HCT116 (cell line): ENCODE measurements at regions not wholly inside any gene's neighbourhood (a gene's known extent, or its start where the extent isn't known, plus 50 kb on each side); places are given as distances from the start of the nearest gene placed in this dataset.

Source experiments
- ATAC-seq: fragments of 200-7000 bp; cut with Tn5 transposase; 2 replicates; pipeline ENCODE4 v1.9.1; 2020; ENCODE audit warnings: mild to moderate bottlenecking, moderate library complexity
- BruUV-seq: library from RNA; stranded (reverse); fragments of 400-500 nt; replicated peaks from 2 replicates; lab custom pipeline; 2021; lab: Mats Ljungman, UMichigan
- CTCF ChIA-PET: fragments of 300-600 bp; sonication (Branson Sonifier 250); formaldehyde crosslinking; loops from one replicate; lab custom pipeline; 2021; ENCODE audit warnings: antibody characterized with exemption; lab: Charles Lee
- POLR2A ChIA-PET: fragments of 300-600, 350-600 bp; sonication (Branson Sonifier 250); formaldehyde crosslinking; loops from one replicate; lab custom pipeline; 2021; ENCODE audit warnings: antibody characterized with exemption; lab: Charles Lee
- RAD21 ChIA-PET, 2 experiments: fragments of 300-600 bp; sonication (Branson Sonifier 250); formaldehyde crosslinking; loops; one replicate each; lab custom pipeline; 2023; ENCODE audit warnings: low total read pairs in 2 of 2; ENCODE audit not compliant: uncharacterized antibody in 2 of 2, unreplicated experiment in 2 of 2, low non-redundant PET in 1 of 2; lab: Charles Lee
- DNase-seq: peaks from one replicate; pipeline ENCODE4 v3.0.0-alpha.2; 2010; ENCODE audit warnings: low read depth, low spot score
- H2AFZ ChIP-seq: fragments of 200-600 bp; shearing (Covaris generic), sonication (generic); 2 replicates; pipeline ENCODE4 v1.6.1; 2017; ENCODE audit warnings: low read depth, mixed run types, mixed read lengths, antibody characterized with exemption, low read length; ENCODE audit not compliant: poor library complexity, severe bottlenecking
- H3K27ac ChIP-seq: 2 replicates; pipeline ENCODE4 v1.5.1; 2012; ENCODE audit warnings: low read depth, low read length
- H3K27me3 ChIP-seq: fragments of 200-600 bp; sonication (generic); 2 replicates; pipeline ENCODE4 v1.6.1; 2016; ENCODE audit warnings: mixed run types, low read length, mixed read lengths; ENCODE audit not compliant: insufficient read depth
- H3K36me3 ChIP-seq, 2 experiments: fragments of 200-500 bp in 1 of 2; fragments of 200-600 bp in 1 of 2; sonication (Bioruptor generic) in 1 of 2; sonication (generic) in 1 of 2; 2 replicates each; pipeline versions ENCODE4 v1.5.1 to v1.6.1; 2014 to 2016; ENCODE audit warnings: low read length in 2 of 2, inconsistent platforms in 1 of 2, mixed read lengths in 1 of 2, mixed run types in 1 of 2; ENCODE audit not compliant: insufficient read depth in 2 of 2, control insufficient read depth in 1 of 2
- H3K4me1 ChIP-seq, 2 experiments: fragments of 200-600 bp in 1 of 2; sonication (generic) in 1 of 2; 2 replicates each; pipeline versions ENCODE4 v1.5.1 to v1.6.1; 2012 to 2017; ENCODE audit warnings: low read length in 2 of 2, inconsistent platforms in 1 of 2, mild to moderate bottlenecking in 1 of 2, mixed read lengths in 1 of 2, mixed run types in 1 of 2, moderate library complexity in 1 of 2; ENCODE audit not compliant: insufficient read depth in 2 of 2, control insufficient read depth in 1 of 2
- H3K4me2 ChIP-seq: fragments of 200-600 bp; sonication (generic); 2 replicates; pipeline ENCODE4 v1.6.1; 2017; ENCODE audit warnings: mixed run types, low read length, mixed read lengths
- H3K4me3 ChIP-seq, 2 experiments: fragments of 200-600 bp in 1 of 2; sonication (generic) in 1 of 2; replicated peaks in 1 of 2; 2 replicates each; pipeline ENCODE4 v1.5.1; 2011 to 2016; ENCODE audit warnings: low read length in 2 of 2, control low read depth in 1 of 2, low read depth in 1 of 2, mild to moderate bottlenecking in 1 of 2, mixed read lengths in 1 of 2, mixed run types in 1 of 2
- H3K79me2 ChIP-seq: fragments of 200-600 bp; sonication (generic); 2 replicates; pipeline ENCODE4 v1.6.1; 2017; ENCODE audit warnings: mild to moderate bottlenecking, mixed run types, low read length, moderate library complexity, mixed read lengths; ENCODE audit not compliant: insufficient read depth
- H3K9ac ChIP-seq: fragments of 200-600 bp; sonication (generic); 2 replicates; pipeline ENCODE4 v1.6.1; 2016; ENCODE audit warnings: low read length, mixed read lengths
- H3K9me2 ChIP-seq: fragments of 200-600 bp; sonication (generic), shearing (Covaris generic); 2 replicates; pipeline ENCODE4 v1.6.1; 2017; ENCODE audit warnings: mixed run types, mild to moderate bottlenecking, moderate library complexity; ENCODE audit not compliant: insufficient read depth
- H3K9me3 ChIP-seq, 2 experiments: fragments of 200-500 bp in 1 of 2; fragments of 200-600 bp in 1 of 2; sonication (Bioruptor generic) in 1 of 2; sonication (generic) in 1 of 2; 2 replicates each; pipeline ENCODE4 v1.6.1; 2014 to 2017; ENCODE audit warnings: low read length in 2 of 2, mixed read lengths in 2 of 2, inconsistent platforms in 1 of 2, low read depth in 1 of 2, mild to moderate bottlenecking in 1 of 2, mixed run types in 1 of 2, moderate library complexity in 1 of 2; ENCODE audit not compliant: control insufficient read depth in 1 of 2, insufficient read depth in 1 of 2
- H4K20me1 ChIP-seq: fragments of 200-600 bp; sonication (generic), shearing (Covaris generic); 2 replicates; pipeline ENCODE4 v1.6.1; 2017; ENCODE audit warnings: mixed run types, mild to moderate bottlenecking, moderate library complexity; ENCODE audit not compliant: insufficient read depth
- CBX3 ChIP-seq: IDR thresholded peaks from 2 replicates; pipeline ENCODE4 v1.6.1; 2012; ENCODE audit warnings: low read depth
- ELF1 ChIP-seq: IDR thresholded peaks from 2 replicates; pipeline ENCODE4 v1.6.1; 2012; ENCODE audit warnings: low read depth, borderline replicate concordance
- EZH2 ChIP-seq: fragments of 200-600 bp; sonication (generic); IDR thresholded peaks from 2 replicates; pipeline ENCODE4 v1.6.1; 2017; ENCODE audit warnings: antibody characterized with exemption, mixed run types
- FOSL1 ChIP-seq: IDR thresholded peaks from 2 replicates; pipeline ENCODE4 v1.6.1; 2012; ENCODE audit warnings: low read depth
- JUND ChIP-seq: IDR thresholded peaks from 2 replicates; pipeline ENCODE4 v1.6.1; 2012
- POLR2A ChIP-seq: IDR thresholded peaks from 2 replicates; pipeline ENCODE4 v1.7.0; 2011; ENCODE audit warnings: borderline replicate concordance; ENCODE audit not compliant: insufficient read depth, insufficient read length; ENCODE audit errors: extremely low read depth
- POLR2AphosphoS5 ChIP-seq: IDR thresholded peaks from 2 replicates; pipeline ENCODE4 v1.6.1; 2011; ENCODE audit warnings: mild to moderate bottlenecking, low read depth, low read length, moderate library complexity
- SIN3A ChIP-seq: IDR thresholded peaks from 2 replicates; pipeline ENCODE4 v1.6.1; 2012; ENCODE audit warnings: low read depth
- SRF ChIP-seq: IDR thresholded peaks from 2 replicates; pipeline ENCODE4 v1.6.1; 2012; ENCODE audit warnings: low read depth
- ZFX ChIP-seq: fragments of 450-650 bp; IDR thresholded peaks from 2 replicates; pipeline ENCODE4 v1.6.1; 2017
- intact Hi-C: fragments of 100-400 bp; cut with micrococcal nuclease; formaldehyde crosslinking; loops from 2 replicates; pipeline ENCODE4 v1.10.0; 2022
- TF ChIP-seq, protein P1 (sequence below): IDR thresholded peaks from 2 replicates; pipeline ENCODE4 v1.6.1; 2012
- TF ChIP-seq, protein P2 (sequence below): IDR thresholded peaks from 2 replicates; pipeline ENCODE4 v1.6.1; 2012
- TF ChIP-seq, protein P3 (sequence below), 3 experiments: fragments of 200-600 bp in 1 of 3; sonication (generic) in 1 of 3; IDR thresholded peaks in 2 of 3; conservative IDR thresholded peaks in 1 of 3; 2 replicates each; pipeline ENCODE4 v1.5.1; 2012 to 2017; ENCODE audit warnings: low read depth in 2 of 3, low read length in 2 of 3, antibody characterized with exemption in 1 of 3, borderline replicate concordance in 1 of 3, control low read depth in 1 of 3, mild to moderate bottlenecking in 1 of 3, mixed read lengths in 1 of 3, mixed run types in 1 of 3, moderate library complexity in 1 of 3; ENCODE audit not compliant: insufficient read depth in 1 of 3
- TF ChIP-seq, protein P4 (sequence below): IDR thresholded peaks from 2 replicates; pipeline ENCODE4 v1.6.1; 2012; ENCODE audit warnings: low read depth

DNA sequence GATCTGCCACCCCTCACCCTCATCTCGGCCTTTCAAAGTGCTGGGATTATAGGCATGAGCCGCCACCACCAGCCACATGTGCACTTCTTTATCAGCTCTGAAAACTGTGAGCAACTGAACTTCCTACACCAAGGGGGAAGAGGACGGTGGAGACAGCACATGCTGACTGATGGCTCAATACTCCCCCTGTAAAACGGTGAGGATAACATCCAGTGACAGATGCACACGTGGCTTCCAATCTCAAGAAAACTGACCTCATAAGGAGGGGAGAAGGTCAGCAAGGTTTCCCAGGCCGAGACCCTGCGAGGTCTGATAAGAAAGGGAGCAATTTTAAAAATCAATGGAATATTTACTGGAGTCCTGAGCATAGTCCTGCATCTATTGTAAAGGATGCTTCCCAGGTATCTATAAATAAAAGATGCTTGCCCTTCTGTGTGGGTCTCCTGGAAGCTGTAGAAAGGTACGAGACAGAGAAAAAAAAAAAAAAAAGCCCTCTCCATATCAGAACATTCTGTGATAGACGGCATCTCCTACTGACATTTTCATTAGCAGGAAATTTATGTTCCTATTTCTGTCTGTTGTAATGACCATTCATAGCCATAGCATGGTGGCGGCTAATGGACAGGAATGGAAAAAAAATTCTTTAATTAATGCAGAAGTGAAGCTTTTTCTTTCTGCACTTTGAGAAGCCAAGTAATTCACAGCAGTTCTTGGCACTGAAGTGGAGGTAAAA lies 385.1 kb downstream of the ZNF536 start:
- POLR2A ChIA-PET: no interaction called here
- Histone ChIP-seq H3K4me3 (no peak overlapping the region), H3K4me1 (no peaks in the 10 kb centered on the region), H3K36me3 (no peaks in the 10 kb centered on the region), H3K9me2 (no peaks in the 10 kb centered on the region), H3K27me3 (no peaks in the 10 kb centered on the region), H3K79me2 (no peaks in the 10 kb centered on the region), H3K27ac (no peak overlapping the region), H3K4me2 (no peak overlapping the region), H3K9ac (no peak overlapping the region), H3K9me3 (peaks cover 0 to 32% of the 10 kb centered on the region in 2 experiments; a peak in 2 of 4 replicates), H4K20me1 (no peaks in the 10 kb centered on the region), H2AFZ (no peak overlapping the region)
- ATAC-seq: no peak
- TF ChIP-seq JUND: no peak
- no peak for TF ChIP-seq FOSL1
- no peak for TF ChIP-seq SRF
- no peak for TF ChIP-seq ZFX
- TF ChIP-seq, protein P1, sequence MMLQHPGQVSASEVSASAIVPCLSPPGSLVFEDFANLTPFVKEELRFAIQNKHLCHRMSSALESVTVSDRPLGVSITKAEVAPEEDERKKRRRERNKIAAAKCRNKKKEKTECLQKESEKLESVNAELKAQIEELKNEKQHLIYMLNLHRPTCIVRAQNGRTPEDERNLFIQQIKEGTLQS: no peak
- TF ChIP-seq SIN3A: no peak
- no peak for TF ChIP-seq EZH2
- TF ChIP-seq ELF1: no peak
- TF ChIP-seq POLR2AphosphoS5: no peak
- TF ChIP-seq CBX3: no peak
- no peak for TF ChIP-seq POLR2A
- CTCF ChIA-PET: no interaction called here
- BruUV-seq: no TSS peak
- no peak for DNase-seq
- RAD21 ChIA-PET: no interaction called here
- intact Hi-C loops: no loop called here

DNA sequence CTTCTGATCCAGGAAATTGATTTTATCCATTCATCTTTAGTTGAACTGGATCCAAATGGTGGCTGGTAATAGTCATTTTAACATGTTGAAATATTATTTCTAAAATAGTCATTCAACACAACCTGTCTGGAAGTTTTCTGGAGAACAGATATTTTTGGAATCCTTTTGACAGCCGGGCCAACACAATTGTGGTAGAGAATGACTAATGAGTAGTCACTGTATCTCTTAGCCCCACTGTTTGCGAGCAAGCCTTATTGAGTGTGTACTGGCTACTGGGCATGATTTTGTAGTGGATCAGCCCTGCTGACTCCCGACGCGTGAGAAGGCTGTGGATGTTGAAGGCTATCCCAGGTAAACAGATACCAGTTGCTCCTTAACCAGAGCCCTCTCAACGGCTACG lies 383.4 kb downstream of the ZNF536 start:
- TF ChIP-seq, protein P2, sequence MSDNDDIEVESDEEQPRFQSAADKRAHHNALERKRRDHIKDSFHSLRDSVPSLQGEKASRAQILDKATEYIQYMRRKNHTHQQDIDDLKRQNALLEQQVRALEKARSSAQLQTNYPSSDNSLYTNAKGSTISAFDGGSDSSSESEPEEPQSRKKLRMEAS: no peak
- TF ChIP-seq, protein P3, sequence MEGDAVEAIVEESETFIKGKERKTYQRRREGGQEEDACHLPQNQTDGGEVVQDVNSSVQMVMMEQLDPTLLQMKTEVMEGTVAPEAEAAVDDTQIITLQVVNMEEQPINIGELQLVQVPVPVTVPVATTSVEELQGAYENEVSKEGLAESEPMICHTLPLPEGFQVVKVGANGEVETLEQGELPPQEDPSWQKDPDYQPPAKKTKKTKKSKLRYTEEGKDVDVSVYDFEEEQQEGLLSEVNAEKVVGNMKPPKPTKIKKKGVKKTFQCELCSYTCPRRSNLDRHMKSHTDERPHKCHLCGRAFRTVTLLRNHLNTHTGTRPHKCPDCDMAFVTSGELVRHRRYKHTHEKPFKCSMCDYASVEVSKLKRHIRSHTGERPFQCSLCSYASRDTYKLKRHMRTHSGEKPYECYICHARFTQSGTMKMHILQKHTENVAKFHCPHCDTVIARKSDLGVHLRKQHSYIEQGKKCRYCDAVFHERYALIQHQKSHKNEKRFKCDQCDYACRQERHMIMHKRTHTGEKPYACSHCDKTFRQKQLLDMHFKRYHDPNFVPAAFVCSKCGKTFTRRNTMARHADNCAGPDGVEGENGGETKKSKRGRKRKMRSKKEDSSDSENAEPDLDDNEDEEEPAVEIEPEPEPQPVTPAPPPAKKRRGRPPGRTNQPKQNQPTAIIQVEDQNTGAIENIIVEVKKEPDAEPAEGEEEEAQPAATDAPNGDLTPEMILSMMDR (IDR thresholded peaks at IDR 0.05 in 2 of 3, conservative IDR thresholded peaks at IDR 0.05 in 1 of 3; ENCODE audit: borderline replicate concordance in 1 of 3, insufficient read depth in 1 of 3, low read depth in 2 of 3, low read length in 2 of 3): no peak
- TF ChIP-seq, protein P4, sequence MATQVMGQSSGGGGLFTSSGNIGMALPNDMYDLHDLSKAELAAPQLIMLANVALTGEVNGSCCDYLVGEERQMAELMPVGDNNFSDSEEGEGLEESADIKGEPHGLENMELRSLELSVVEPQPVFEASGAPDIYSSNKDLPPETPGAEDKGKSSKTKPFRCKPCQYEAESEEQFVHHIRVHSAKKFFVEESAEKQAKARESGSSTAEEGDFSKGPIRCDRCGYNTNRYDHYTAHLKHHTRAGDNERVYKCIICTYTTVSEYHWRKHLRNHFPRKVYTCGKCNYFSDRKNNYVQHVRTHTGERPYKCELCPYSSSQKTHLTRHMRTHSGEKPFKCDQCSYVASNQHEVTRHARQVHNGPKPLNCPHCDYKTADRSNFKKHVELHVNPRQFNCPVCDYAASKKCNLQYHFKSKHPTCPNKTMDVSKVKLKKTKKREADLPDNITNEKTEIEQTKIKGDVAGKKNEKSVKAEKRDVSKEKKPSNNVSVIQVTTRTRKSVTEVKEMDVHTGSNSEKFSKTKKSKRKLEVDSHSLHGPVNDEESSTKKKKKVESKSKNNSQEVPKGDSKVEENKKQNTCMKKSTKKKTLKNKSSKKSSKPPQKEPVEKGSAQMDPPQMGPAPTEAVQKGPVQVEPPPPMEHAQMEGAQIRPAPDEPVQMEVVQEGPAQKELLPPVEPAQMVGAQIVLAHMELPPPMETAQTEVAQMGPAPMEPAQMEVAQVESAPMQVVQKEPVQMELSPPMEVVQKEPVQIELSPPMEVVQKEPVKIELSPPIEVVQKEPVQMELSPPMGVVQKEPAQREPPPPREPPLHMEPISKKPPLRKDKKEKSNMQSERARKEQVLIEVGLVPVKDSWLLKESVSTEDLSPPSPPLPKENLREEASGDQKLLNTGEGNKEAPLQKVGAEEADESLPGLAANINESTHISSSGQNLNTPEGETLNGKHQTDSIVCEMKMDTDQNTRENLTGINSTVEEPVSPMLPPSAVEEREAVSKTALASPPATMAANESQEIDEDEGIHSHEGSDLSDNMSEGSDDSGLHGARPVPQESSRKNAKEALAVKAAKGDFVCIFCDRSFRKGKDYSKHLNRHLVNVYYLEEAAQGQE: no peak
- TF ChIP-seq ZFX: no peak
- TF ChIP-seq, all 23 proteins: peak for 0
- no peak for DNase-seq
- no peak overlapping the region for H3K9ac ChIP-seq
- H3K27me3 ChIP-seq: no peaks in the 10 kb centered on the region
- no peak for ATAC-seq
- no peaks in the 10 kb centered on the region for H3K36me3 ChIP-seq
- no peak overlapping the region for H3K4me3 ChIP-seq
- RAD21 ChIA-PET: no interaction called here
- POLR2A ChIA-PET: no interaction called here
- intact Hi-C loops: no loop called here
- H4K20me1 ChIP-seq: no peaks in the 10 kb centered on the region
- peaks cover 0 to 32% of the 10 kb centered on the region in 2 experiments; a peak in 2 of 4 replicates for H3K9me3 ChIP-seq
- H3K4me2 ChIP-seq: no peak overlapping the region
- CTCF ChIA-PET: no interaction called here
- no peaks in the 10 kb centered on the region for H3K9me2 ChIP-seq
- H3K79me2 ChIP-seq: no peaks in the 10 kb centered on the region
- no peak overlapping the region for H2AFZ ChIP-seq
- H3K4me1 ChIP-seq: no peaks in the 10 kb centered on the region
- no TSS peak for BruUV-seq
- H3K27ac ChIP-seq: no peak overlapping the region
